ENCODE measurements at regions not wholly inside any gene's neighbourhood (a gene's known extent, or its start where the extent isn't known, plus 50 kb on each side); places are given as distances from the start of the nearest gene placed in this dataset.

DNA sequence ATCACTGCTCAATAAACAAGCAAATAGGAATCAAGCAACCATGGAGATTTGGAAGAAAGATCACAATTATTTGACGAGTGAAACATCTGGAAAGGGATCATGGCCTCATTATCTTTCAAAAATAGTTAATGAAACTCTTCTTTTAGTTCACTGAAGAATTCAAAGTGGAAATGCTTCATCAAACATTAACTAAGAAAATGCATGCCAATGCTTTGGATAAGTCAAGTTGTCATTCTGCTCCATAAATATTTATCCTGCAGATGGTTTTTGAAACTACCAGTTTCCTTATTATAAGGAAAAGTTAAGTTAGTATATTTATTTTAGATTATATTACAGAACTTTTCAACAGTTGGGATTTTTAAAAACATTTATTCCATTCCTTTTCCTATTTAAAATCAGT, 206.5 kb upstream of the ADGRL2 start:
- no peak for TF ChIP-seq POLR2AphosphoS5 (IDR thresholded peaks at IDR 0.05)
- TF ChIP-seq, protein P1, sequence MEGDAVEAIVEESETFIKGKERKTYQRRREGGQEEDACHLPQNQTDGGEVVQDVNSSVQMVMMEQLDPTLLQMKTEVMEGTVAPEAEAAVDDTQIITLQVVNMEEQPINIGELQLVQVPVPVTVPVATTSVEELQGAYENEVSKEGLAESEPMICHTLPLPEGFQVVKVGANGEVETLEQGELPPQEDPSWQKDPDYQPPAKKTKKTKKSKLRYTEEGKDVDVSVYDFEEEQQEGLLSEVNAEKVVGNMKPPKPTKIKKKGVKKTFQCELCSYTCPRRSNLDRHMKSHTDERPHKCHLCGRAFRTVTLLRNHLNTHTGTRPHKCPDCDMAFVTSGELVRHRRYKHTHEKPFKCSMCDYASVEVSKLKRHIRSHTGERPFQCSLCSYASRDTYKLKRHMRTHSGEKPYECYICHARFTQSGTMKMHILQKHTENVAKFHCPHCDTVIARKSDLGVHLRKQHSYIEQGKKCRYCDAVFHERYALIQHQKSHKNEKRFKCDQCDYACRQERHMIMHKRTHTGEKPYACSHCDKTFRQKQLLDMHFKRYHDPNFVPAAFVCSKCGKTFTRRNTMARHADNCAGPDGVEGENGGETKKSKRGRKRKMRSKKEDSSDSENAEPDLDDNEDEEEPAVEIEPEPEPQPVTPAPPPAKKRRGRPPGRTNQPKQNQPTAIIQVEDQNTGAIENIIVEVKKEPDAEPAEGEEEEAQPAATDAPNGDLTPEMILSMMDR (IDR thresholded peaks at IDR 0.05): no peak
- no peak for TF ChIP-seq POLR2A (IDR thresholded peaks at IDR 0.05)

All from prostate gland (tissue), 2 donors.